PFSK-1 (cell line): ENCODE measurements at regions not wholly inside any gene's neighbourhood (a gene's known extent, or its start where the extent isn't known, plus 50 kb on each side); places are given as distances from the start of the nearest gene placed in this dataset.

Experiments
- FOXP2 ChIP-seq: optimal IDR thresholded peaks from 2 replicates; pipeline ENCODE3; 2011; ENCODE audit warnings: borderline replicate concordance, control low read depth, inconsistent platforms; ENCODE audit not compliant: insufficient read depth; ENCODE audit errors: extremely low read length, extremely low read depth
- POLR2AphosphoS5 ChIP-seq: IDR thresholded peaks from 2 replicates; pipeline ENCODE4 v1.6.1; 2012; ENCODE audit warnings: low read depth, mild to moderate bottlenecking, control low read depth, low read length, moderate library complexity
- SIN3A ChIP-seq: IDR thresholded peaks from 2 replicates; pipeline ENCODE4 v1.6.1; 2012; ENCODE audit warnings: mild to moderate bottlenecking, low read length, moderate library complexity, borderline replicate concordance; ENCODE audit not compliant: insufficient read depth
- TAF1 ChIP-seq: IDR thresholded peaks from 2 replicates; pipeline ENCODE4 v1.6.1; 2012; ENCODE audit warnings: low read length, control low read depth, borderline replicate concordance; ENCODE audit not compliant: insufficient read depth
- TF ChIP-seq, protein P1 (sequence below), 2 experiments: IDR thresholded peaks; 2 replicates each; pipeline versions ENCODE4 v1.6.1 to v1.8.0; 2011 to 2012; ENCODE audit warnings: low read depth in 2 of 2, low read length in 2 of 2, control low read depth in 1 of 2, inconsistent platforms in 1 of 2, mild to moderate bottlenecking in 1 of 2, moderate library complexity in 1 of 2; ENCODE audit not compliant: insufficient read depth in 1 of 2

DNA sequence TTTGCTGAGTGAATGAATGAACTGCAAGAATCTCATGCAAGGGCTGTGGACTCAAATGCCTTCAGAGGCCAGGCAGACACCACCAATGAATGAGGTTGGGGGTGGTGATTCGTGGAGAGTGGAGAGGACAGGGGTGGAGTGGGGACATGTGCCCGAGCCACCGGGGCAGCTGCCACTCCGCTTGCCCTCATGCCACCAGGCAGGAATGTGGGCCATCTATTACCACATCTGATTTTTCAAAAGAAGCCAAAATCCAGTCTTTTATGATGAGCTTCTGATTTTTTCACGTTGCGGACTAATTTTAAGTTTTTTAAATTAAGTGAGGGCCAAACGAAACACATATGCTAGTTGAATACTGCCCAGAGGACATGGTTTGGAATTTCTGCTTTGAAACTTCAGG lies 67.1 kb upstream of the SMURF2 start:
- TF ChIP-seq SIN3A (no peak), POLR2AphosphoS5 (no peak), TAF1 (no peak), FOXP2 (no peak)
- TF ChIP-seq, protein P1, sequence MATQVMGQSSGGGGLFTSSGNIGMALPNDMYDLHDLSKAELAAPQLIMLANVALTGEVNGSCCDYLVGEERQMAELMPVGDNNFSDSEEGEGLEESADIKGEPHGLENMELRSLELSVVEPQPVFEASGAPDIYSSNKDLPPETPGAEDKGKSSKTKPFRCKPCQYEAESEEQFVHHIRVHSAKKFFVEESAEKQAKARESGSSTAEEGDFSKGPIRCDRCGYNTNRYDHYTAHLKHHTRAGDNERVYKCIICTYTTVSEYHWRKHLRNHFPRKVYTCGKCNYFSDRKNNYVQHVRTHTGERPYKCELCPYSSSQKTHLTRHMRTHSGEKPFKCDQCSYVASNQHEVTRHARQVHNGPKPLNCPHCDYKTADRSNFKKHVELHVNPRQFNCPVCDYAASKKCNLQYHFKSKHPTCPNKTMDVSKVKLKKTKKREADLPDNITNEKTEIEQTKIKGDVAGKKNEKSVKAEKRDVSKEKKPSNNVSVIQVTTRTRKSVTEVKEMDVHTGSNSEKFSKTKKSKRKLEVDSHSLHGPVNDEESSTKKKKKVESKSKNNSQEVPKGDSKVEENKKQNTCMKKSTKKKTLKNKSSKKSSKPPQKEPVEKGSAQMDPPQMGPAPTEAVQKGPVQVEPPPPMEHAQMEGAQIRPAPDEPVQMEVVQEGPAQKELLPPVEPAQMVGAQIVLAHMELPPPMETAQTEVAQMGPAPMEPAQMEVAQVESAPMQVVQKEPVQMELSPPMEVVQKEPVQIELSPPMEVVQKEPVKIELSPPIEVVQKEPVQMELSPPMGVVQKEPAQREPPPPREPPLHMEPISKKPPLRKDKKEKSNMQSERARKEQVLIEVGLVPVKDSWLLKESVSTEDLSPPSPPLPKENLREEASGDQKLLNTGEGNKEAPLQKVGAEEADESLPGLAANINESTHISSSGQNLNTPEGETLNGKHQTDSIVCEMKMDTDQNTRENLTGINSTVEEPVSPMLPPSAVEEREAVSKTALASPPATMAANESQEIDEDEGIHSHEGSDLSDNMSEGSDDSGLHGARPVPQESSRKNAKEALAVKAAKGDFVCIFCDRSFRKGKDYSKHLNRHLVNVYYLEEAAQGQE (IDR thresholded peaks at IDR 0.05; ENCODE audit: insufficient read depth in 1 of 2, low read depth in 2 of 2, low read length in 2 of 2): no peak

DNA sequence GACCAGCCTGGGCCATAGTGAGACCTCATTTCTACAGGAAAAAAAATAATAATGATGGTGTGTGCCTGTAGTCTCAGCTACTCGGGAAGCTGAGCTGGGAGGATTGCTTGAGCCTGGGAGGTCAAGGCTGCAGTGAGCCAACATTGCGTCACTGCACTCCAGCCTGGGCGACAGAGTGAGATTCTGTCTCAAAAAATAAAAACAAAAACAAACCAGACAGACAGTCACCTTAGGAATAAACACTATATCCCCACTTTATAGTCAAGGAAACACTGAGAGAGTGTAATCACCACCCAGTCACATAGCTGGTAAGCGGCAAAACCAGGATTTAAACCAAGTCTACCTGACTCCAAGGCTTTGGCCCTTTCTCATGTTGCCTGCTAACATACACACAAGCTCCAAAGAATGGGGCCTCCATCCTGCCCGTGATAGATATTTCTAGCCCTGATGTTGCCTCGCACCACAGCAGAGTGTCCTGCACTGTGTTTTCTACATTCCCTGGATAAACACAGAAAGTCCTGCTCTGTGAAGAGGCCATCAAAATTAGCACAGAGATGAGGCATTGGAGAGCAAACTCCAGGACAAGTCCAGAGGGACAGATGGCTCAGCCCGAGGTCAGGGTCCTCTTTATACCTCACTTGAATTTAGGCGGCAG lies 66.1 kb upstream of the SMURF2 start:
- no peak for TF ChIP-seq SIN3A

DNA sequence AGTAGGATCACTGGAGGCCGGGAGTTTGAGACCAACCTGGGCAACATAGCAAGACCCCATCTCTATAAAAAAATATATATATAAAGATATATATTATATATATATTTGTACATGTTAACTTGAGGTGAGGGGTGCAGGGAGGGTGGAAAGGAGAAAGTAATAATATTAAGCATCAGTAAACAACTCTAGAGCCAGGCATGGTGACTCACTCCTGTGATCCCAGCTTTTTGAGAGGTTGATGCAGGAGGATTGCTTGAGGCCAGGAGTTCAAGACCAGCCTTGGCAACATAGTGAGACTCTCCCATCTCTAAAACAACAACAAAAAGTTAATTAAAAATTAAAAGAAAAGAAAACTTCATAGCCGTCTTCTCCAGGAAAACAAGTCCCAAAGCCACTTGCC lies 61.7 kb upstream of the SMURF2 start:
- TF ChIP-seq SIN3A: no peak
- TF ChIP-seq FOXP2: no peak
- TF ChIP-seq, protein P1 (IDR thresholded peaks at IDR 0.05; ENCODE audit: insufficient read depth in 1 of 2, low read depth in 2 of 2, low read length in 2 of 2): no peak
- TF ChIP-seq TAF1: no peak
- no peak for TF ChIP-seq POLR2AphosphoS5

DNA sequence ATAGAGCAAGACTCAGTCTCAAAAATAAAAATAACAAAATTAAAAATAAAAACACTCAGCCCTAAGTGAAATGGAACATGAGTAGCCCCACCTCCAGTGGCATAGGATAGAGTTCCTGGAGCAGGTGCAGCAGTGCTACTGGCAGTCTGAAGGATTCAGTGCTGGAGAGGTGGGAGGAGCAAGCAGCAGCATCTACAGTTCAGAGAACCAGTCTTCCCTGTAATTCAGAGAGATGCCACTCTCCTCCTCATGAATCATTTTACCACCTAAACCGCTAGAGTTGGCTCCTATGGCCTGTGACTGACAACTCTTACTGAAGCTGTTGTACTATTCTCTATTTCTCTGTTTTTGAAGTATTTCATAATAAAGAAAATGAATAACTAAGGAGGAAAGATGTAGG lies 56.0 kb upstream of the SMURF2 start:
- TF ChIP-seq TAF1: no peak
